Duodenal mucosa (tissue), 2 donors: ENCODE measurements at regions not wholly inside any gene's neighbourhood (a gene's known extent, or its start where the extent isn't known, plus 50 kb on each side); places are given as distances from the start of the nearest gene placed in this dataset.

Experiments used
- H3K27ac ChIP-seq: one replicate; pipeline ENCODE4 v1.7.0; 2013; ENCODE audit warnings: low read depth, low read length
- H3K27me3 ChIP-seq, 2 donors: one replicate each; pipeline ENCODE4 v1.7.0; 2013; ENCODE audit warnings: low read length in 2 of 2, control low read depth in 1 of 2; ENCODE audit not compliant: insufficient read depth in 2 of 2, control insufficient read depth in 1 of 2
- H3K36me3 ChIP-seq, 2 donors: one replicate each; pipeline ENCODE4 v1.7.0; 2013; ENCODE audit warnings: low read length in 2 of 2, control low read depth in 1 of 2; ENCODE audit not compliant: insufficient read depth in 2 of 2, control insufficient read depth in 1 of 2
- H3K4me1 ChIP-seq, 2 donors: one replicate each; pipeline ENCODE4 v1.7.0; 2013; ENCODE audit warnings: low read length in 2 of 2, control low read depth in 1 of 2; ENCODE audit not compliant: insufficient read depth in 2 of 2, control insufficient read depth in 1 of 2
- H3K4me3 ChIP-seq, 2 donors: one replicate each; pipeline ENCODE4 v1.7.0; 2013; ENCODE audit warnings: low read length in 2 of 2, low read depth in 1 of 2
- H3K9ac ChIP-seq, 2 donors: one replicate each; pipeline ENCODE4 v1.7.0; 2013; ENCODE audit warnings: low read length in 2 of 2, low read depth in 1 of 2
- H3K9me3 ChIP-seq, 2 donors: one replicate each; pipeline ENCODE4 v1.7.0; 2013; ENCODE audit warnings: low read length in 2 of 2, control low read depth in 1 of 2; ENCODE audit not compliant: control insufficient read depth in 1 of 2

GRCh38 chr13:44155422-44156293 lies 218.0 kb upstream of the SERP2 start:
- peaks cover 10 to 19% of the 10 kb centered on the region in 2 donors for H3K4me1 ChIP-seq
- peak overlapping the region; percentile 54 to 57 for H3K4me3 ChIP-seq
- H3K27ac ChIP-seq: no peak overlapping the region
- H3K9me3 ChIP-seq: no peaks in the 10 kb centered on the region
- H3K36me3 ChIP-seq: no peaks in the 10 kb centered on the region
- peak overlapping the region; percentile 22 to 44 for H3K9ac ChIP-seq
- no peaks in the 10 kb centered on the region for H3K27me3 ChIP-seq

GRCh38 chr13:44156294-44156658 lies 217.3 kb upstream of the SERP2 start:
- peaks cover 10 to 18% of the 10 kb centered on the region in 2 donors for H3K4me1 ChIP-seq
- H3K9ac ChIP-seq: no peak overlapping the region
- H3K9me3 ChIP-seq: no peaks in the 10 kb centered on the region
- no peak overlapping the region for H3K27ac ChIP-seq
- H3K4me3 ChIP-seq: peak overlapping the region; percentile 54 to 57
- H3K27me3 ChIP-seq: no peaks in the 10 kb centered on the region
- no peaks in the 10 kb centered on the region for H3K36me3 ChIP-seq

- Histone ChIP-seq H3K27ac (no peak overlapping the region), H3K4me3 (no peak overlapping the region), H3K4me1 (peaks cover 10 to 14% of the 10 kb centered on the region in 2 donors)
These were observed 216.0 kb upstream of the SERP2 start for GRCh38 chr13:44157606-44158005.

GRCh38 chr13:44158098-44158521 lies 215.5 kb upstream of the SERP2 start:
- no peak overlapping the region for H3K27ac ChIP-seq
- no peaks in the 10 kb centered on the region for H3K36me3 ChIP-seq
- H3K4me1 ChIP-seq: peaks cover 10 to 14% of the 10 kb centered on the region in 2 donors
- no peaks in the 10 kb centered on the region for H3K9me3 ChIP-seq
- no peaks in the 10 kb centered on the region for H3K27me3 ChIP-seq
- no peak overlapping the region for H3K9ac ChIP-seq
- no peak overlapping the region for H3K4me3 ChIP-seq

More at GRCh38 chr13:44157606-44158005, 216.0 kb upstream of the SERP2 start:
- no peaks in the 10 kb centered on the region for H3K36me3 ChIP-seq
- H3K27me3 ChIP-seq: no peaks in the 10 kb centered on the region
- H3K9me3 ChIP-seq: no peaks in the 10 kb centered on the region
- no peak overlapping the region for H3K9ac ChIP-seq

DNA sequence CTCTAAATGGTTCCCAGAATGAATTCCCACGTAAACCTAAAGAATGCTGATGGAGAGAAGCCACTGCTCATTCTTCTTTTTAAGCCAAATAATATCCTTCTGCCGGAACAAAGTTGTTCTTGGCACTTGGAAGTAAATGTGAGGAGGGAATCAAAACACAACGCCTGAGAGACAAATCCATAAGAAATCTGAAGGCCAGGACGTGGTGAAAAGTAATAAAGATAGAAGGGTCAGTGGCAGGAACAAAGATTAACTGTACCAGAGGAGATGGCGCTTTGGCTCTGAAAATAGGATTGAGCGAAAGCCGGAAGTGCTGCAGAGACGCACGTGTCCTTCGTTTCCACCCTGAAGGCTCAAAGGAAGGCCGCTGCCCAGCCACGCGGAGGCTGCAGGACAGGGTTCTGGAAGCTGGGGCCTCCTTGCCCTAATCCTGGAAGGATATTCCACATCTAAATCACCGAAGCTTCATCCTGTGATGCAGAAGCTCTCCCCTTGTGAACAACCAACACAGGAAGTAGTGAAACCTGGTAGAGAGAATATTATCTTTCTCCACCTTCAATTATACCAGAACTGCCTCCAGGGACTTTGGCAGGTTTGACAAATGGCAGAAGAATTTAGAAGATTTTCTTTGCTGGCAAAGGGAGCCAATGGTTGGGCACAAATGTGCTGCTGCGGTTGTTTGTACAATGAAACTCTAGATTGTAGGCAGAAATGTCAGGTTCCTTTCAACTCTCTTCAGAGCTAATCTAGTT lies 214.6 kb upstream of the SERP2 start:
- Histone ChIP-seq H3K36me3 (no peaks in the 10 kb centered on the region), H3K9ac (no peak overlapping the region), H3K27ac (no peak overlapping the region), H3K9me3 (no peaks in the 10 kb centered on the region), H3K4me3 (no peak overlapping the region), H3K27me3 (no peaks in the 10 kb centered on the region), H3K4me1 (peaks cover 10 to 14% of the 10 kb centered on the region in 2 donors)

DNA sequence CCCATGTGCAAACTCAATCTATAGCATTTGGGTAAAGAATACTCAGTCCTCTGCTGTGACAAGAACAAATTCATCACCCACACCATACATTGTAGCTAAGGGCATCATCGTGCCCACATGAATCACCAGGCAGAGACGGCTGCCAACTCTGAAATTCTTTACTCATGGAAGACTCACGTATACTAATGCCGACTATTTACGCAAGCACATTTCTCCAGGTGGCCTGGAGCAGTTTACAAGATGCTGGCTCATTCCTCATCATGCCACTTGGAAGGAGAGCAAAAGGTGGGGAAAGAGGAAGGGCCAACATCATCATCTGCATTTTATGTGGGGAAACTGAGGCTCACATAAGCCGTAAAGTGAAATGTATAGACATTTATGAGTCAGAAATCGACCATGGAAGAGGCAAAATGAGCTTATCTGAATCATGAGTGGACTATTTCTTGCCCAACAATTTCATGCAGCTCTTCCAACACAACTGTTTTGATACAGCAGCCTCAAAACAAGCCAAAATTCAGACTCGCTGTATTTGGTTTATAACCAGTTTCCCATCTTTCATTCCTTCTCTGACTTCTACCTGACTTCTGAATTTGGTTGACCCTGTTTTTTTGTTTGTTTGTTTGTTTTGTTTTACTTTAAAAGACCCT lies 213.9 kb upstream of the SERP2 start:
- Histone ChIP-seq H3K9me3 (no peaks in the 10 kb centered on the region), H3K36me3 (no peaks in the 10 kb centered on the region), H3K4me1 (peaks cover 10 to 14% of the 10 kb centered on the region in 2 donors), H3K27me3 (no peaks in the 10 kb centered on the region), H3K9ac (no peak overlapping the region), H3K27ac (no peak overlapping the region), H3K4me3 (no peak overlapping the region)

- no peaks in the 10 kb centered on the region for H3K9me3 ChIP-seq
- H3K27me3 ChIP-seq: no peaks in the 10 kb centered on the region
- H3K27ac ChIP-seq: peak overlapping the region; percentile 26
- H3K4me3 ChIP-seq: no peak overlapping the region
- H3K9ac ChIP-seq: no peak overlapping the region
- H3K36me3 ChIP-seq: no peaks in the 10 kb centered on the region
- peaks cover 6 to 8% of the 10 kb centered on the region in 2 donors for H3K4me1 ChIP-seq
These were observed 212.9 kb upstream of the SERP2 start for GRCh38 chr13:44160591-44161191.

- H3K9ac ChIP-seq: no peak overlapping the region
- H3K4me3 ChIP-seq: no peak overlapping the region
- H3K4me1 ChIP-seq: no peaks in the 10 kb centered on the region
- H3K9me3 ChIP-seq: no peaks in the 10 kb centered on the region
- no peaks in the 10 kb centered on the region for H3K27me3 ChIP-seq
- H3K27ac ChIP-seq: no peak overlapping the region
- no peaks in the 10 kb centered on the region for H3K36me3 ChIP-seq
These were observed 210.5 kb upstream of the SERP2 start for GRCh38 chr13:44163108-44163507.

- Histone ChIP-seq H3K36me3 (no peaks in the 10 kb centered on the region), H3K9me3 (no peaks in the 10 kb centered on the region), H3K27ac (no peak overlapping the region), H3K4me3 (no peak overlapping the region), H3K4me1 (no peaks in the 10 kb centered on the region), H3K27me3 (no peaks in the 10 kb centered on the region), H3K9ac (no peak overlapping the region)
These were observed 208.3 kb upstream of the SERP2 start for GRCh38 chr13:44165221-44165888.
